ENCODE measurements at regions not wholly inside any gene's neighbourhood (a gene's known extent, or its start where the extent isn't known, plus 50 kb on each side); places are given as distances from the start of the nearest gene placed in this dataset.

GRCh38 chr3:99211309-99211708, 309.8 kb upstream of the DCBLD2 start:
- CTCF ChIA-PET: no interaction called here
- ATAC-seq: peak; percentile 44
- POLR2A ChIA-PET: no interaction called here
- no peak overlapping the region for H3K4me2 ChIP-seq (ENCODE audit: control insufficient read depth, insufficient read depth)
- 0% methylated on average over 2 of the region's 2 CpGs for WGBS (ENCODE audit: insufficient coverage, insufficient replicate concordance, low lambda C conversion rate, missing lambda C conversion rate)
- no peak overlapping the region for H3K27ac ChIP-seq (ENCODE audit: control insufficient read depth, insufficient read depth)
- no peak overlapping the region for H3K4me3 ChIP-seq
- no peaks in the 10 kb centered on the region for H3K4me1 ChIP-seq (ENCODE audit: control insufficient read depth, insufficient read depth, low read length)
- intact Hi-C loops (cut with micrococcal nuclease; ENCODE audit: unreplicated experiment): no loop called here
- in situ Hi-C loops (cut with MboI): no loop called here
- H2AFZ ChIP-seq (ENCODE audit: control insufficient read depth, low read depth, low read length): no peak overlapping the region
- no peaks in the 10 kb centered on the region for H3K27me3 ChIP-seq (replicated peaks in 1 of 2; ENCODE audit: control insufficient read depth in 2 of 2, insufficient read depth in 2 of 2, low read length in 1 of 2)
- H3K9ac ChIP-seq (ENCODE audit: control insufficient read depth, insufficient read depth, low read length): no peak overlapping the region
- no TSS peak for BruUV-seq (replicated peaks)
- no peaks in the 10 kb centered on the region for H4K20me1 ChIP-seq (ENCODE audit: control insufficient read depth, insufficient read depth)
- no peaks in the 10 kb centered on the region for H3K79me2 ChIP-seq (ENCODE audit: control insufficient read depth, insufficient read depth, low read length)
- SMC1A ChIA-PET (ENCODE audit: uncharacterized antibody, unreplicated experiment): no interaction called here
- RAD21 ChIA-PET (ENCODE audit: unreplicated experiment): no interaction called here
- TF ChIP-seq ATF2 (IDR thresholded peaks at IDR 0.05; ENCODE audit: low read length) (no peak), SPI1 (IDR thresholded peaks at IDR 0.05; ENCODE audit: borderline replicate concordance, insufficient read depth, low read depth, low read length) (peak; percentile 61)
- H3K9me3 ChIP-seq (replicated peaks; ENCODE audit: control insufficient read depth, insufficient read depth, low read length): no peaks in the 10 kb centered on the region
- no peak for DNase-seq (ENCODE audit: low read depth, low spot score)
- no peak for FAIRE-seq
- H3K36me3 ChIP-seq (ENCODE audit: control insufficient read depth in 2 of 2, insufficient read depth in 2 of 2, low read length in 1 of 2): no peaks in the 10 kb centered on the region

- no peak overlapping the region for H3K9ac ChIP-seq (ENCODE audit: control insufficient read depth, insufficient read depth, low read length)
- H3K4me2 ChIP-seq (ENCODE audit: control insufficient read depth, insufficient read depth): no peak overlapping the region
- H3K36me3 ChIP-seq (ENCODE audit: control insufficient read depth in 2 of 2, insufficient read depth in 2 of 2, low read length in 1 of 2): no peaks in the 10 kb centered on the region
- BruUV-seq (replicated peaks): no TSS peak
- intact Hi-C loops (cut with micrococcal nuclease; ENCODE audit: unreplicated experiment) (no loop called here), in situ Hi-C loops (cut with MboI) (no loop called here)
- no peaks in the 10 kb centered on the region for H3K9me3 ChIP-seq (replicated peaks; ENCODE audit: control insufficient read depth, insufficient read depth, low read length)
- H3K4me1 ChIP-seq (ENCODE audit: control insufficient read depth, insufficient read depth, low read length): no peaks in the 10 kb centered on the region
- no peaks in the 10 kb centered on the region for H3K79me2 ChIP-seq (ENCODE audit: control insufficient read depth, insufficient read depth, low read length)
- DNase-seq (ENCODE audit: low read depth, low spot score) (no peak), FAIRE-seq (no peak), ATAC-seq (no peak)
- ChIA-PET SMC1A (ENCODE audit: uncharacterized antibody, unreplicated experiment) (interaction anchor here (0.6 kb wide), 1 partner anchor 1301 kb away, joined by 4 read pairs; no protein-coding TSS in a partner anchor), RAD21 (ENCODE audit: unreplicated experiment) (no interaction called here), CTCF (interaction anchor here (1.9 kb wide), 1 partner anchor 26 kb away, joined by 7 read pairs; no protein-coding TSS in a partner anchor), POLR2A (interaction anchor here (0.5 to 1.0 kb wide), 2 partner anchors 11 to 192 kb away, joined by 3 read pairs; no protein-coding TSS in a partner anchor)
- WGBS (ENCODE audit: insufficient coverage, insufficient replicate concordance, low lambda C conversion rate, missing lambda C conversion rate): 3% methylated on average over 3 of the region's 3 CpGs
- H2AFZ ChIP-seq (ENCODE audit: control insufficient read depth, low read depth, low read length): no peak overlapping the region
- H3K4me3 ChIP-seq: no peak overlapping the region
- H3K27ac ChIP-seq (ENCODE audit: control insufficient read depth, insufficient read depth): no peak overlapping the region
- H3K27me3 ChIP-seq (replicated peaks in 1 of 2; ENCODE audit: control insufficient read depth in 2 of 2, insufficient read depth in 2 of 2, low read length in 1 of 2): no peaks in the 10 kb centered on the region
- H4K20me1 ChIP-seq (ENCODE audit: control insufficient read depth, insufficient read depth): no peaks in the 10 kb centered on the region
- TF ChIP-seq ZZZ3 (IDR thresholded peaks at IDR 0.05; ENCODE audit: control insufficient read depth, insufficient read length, low read depth) (no peak), CTCF (IDR thresholded peaks at IDR 0.05 in 2 of 3, conservative IDR thresholded peaks at IDR 0.05 in 1 of 3; ENCODE audit: control insufficient read depth in 2 of 3, extremely low read depth in 1 of 3, insufficient read depth in 1 of 3, low read depth in 3 of 3, low read length in 3 of 3) (no peak), NR2C1 (IDR thresholded peaks at IDR 0.05) (no peak), TCF7 (IDR thresholded peaks at IDR 0.05; ENCODE audit: borderline replicate concordance) (no peak), ASH2L (IDR thresholded peaks at IDR 0.05; ENCODE audit: borderline replicate concordance, low read depth) (no peak), STAT3 (IDR thresholded peaks at IDR 0.05; ENCODE audit: low read depth, low read length) (no peak), FOXM1 (IDR thresholded peaks at IDR 0.05; ENCODE audit: low read depth, low read length) (no peak), BACH1 (IDR thresholded peaks at IDR 0.05; ENCODE audit: borderline replicate concordance) (no peak), POU2F2 (IDR thresholded peaks at IDR 0.05; ENCODE audit: borderline replicate concordance, low read depth, low read length) (no peak), SPI1 (IDR thresholded peaks at IDR 0.05; ENCODE audit: borderline replicate concordance, insufficient read depth, low read depth, low read length) (no peak), PBX3 (IDR thresholded peaks at IDR 0.05; ENCODE audit: insufficient replicate concordance, low read depth, low read length) (no peak), BCL11A (IDR thresholded peaks at IDR 0.05; ENCODE audit: low read depth, low read length) (no peak), TBL1XR1 (IDR thresholded peaks at IDR 0.05; ENCODE audit: low read depth, low read length) (no peak)
These were observed 297.5 kb upstream of the DCBLD2 start for GRCh38 chr3:99199021-99199420.
